ENCODE measurements at regions not wholly inside any gene's neighbourhood (a gene's known extent, or its start where the extent isn't known, plus 50 kb on each side); places are given as distances from the start of the nearest gene placed in this dataset.
A peak's percentile ranks its signal among the peaks of the same experiment; 100 is the strongest.
"Not testable (repeated sequence)": the region's sequence is repeated elsewhere in the genome, so short reads cannot be mapped to it uniquely, and the experiment has no call there.

DNA sequence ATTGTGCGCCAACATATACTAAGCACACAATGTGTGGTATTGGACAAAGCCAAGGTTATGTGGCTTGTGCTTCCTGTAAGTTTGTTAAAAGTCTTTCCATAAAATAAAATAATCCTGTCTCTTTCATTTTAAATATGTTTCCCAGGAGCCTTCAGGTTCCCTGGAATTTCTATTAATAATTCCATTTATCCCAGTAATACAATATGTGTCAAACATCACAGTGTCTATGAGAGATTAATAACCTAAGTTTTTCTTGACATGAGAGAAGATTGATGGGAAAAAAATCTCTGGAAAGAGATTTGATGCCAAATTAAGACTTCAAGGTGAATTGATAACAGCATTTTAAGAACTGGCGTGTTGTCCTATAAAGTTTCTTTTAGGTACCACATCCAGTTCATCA is 507.0 kb downstream of the TTLL7 start:
- H3K4me3 ChIP-seq (ENCODE audit: low read depth, low read length) = no peak overlapping the region
- TF ChIP-seq, protein P1, sequence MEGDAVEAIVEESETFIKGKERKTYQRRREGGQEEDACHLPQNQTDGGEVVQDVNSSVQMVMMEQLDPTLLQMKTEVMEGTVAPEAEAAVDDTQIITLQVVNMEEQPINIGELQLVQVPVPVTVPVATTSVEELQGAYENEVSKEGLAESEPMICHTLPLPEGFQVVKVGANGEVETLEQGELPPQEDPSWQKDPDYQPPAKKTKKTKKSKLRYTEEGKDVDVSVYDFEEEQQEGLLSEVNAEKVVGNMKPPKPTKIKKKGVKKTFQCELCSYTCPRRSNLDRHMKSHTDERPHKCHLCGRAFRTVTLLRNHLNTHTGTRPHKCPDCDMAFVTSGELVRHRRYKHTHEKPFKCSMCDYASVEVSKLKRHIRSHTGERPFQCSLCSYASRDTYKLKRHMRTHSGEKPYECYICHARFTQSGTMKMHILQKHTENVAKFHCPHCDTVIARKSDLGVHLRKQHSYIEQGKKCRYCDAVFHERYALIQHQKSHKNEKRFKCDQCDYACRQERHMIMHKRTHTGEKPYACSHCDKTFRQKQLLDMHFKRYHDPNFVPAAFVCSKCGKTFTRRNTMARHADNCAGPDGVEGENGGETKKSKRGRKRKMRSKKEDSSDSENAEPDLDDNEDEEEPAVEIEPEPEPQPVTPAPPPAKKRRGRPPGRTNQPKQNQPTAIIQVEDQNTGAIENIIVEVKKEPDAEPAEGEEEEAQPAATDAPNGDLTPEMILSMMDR (IDR thresholded peaks at IDR 0.05; ENCODE audit: low read depth, low read length, missing control alignments) = no peak
- no peak for DNase-seq (ENCODE audit: low read depth)

DNA sequence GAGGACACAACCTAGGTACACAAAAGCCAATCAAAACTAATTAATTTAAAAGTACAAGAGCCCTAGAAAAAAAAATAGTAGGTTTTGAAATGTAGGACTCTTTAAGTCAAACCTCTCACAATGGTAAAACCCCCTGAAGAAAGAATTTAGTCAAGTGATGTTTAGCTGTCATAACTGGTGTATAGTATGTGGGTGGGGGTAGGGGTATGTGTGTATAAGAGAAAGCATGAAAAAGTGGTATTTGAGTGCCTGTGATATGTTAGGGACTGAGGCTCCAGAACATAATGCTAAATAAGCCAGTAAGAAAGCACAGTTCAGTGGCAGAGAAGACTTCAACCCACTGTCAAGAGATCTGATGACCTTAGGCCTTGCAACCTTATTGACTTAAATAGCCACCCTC is 507.9 kb downstream of the TTLL7 start:
- TF ChIP-seq, protein P1 (IDR thresholded peaks at IDR 0.05; ENCODE audit: low read depth, low read length, missing control alignments) = no peak
- H3K4me3 ChIP-seq (ENCODE audit: low read depth, low read length) = no peak overlapping the region
- no peak for DNase-seq (ENCODE audit: low read depth)

DNA sequence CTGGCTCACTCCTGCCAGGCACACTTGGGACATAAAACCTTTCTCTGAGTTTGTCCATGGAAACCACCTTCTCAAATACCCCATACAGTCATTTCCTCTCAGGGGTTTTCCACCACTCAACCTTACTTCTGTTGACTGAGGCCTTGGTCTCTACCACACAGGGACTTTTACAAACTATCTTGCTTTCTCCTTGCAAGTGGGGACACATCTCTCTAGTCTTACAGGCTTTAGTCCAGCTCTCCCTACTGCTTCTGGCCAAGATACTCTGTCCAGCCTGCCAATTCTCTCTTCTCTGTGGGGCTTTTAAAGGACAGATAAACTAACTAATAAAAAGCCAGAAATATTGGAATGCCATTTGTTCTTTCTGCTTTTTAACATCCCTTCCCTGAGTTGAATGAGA is 510.8 kb downstream of the TTLL7 start:
- DNase-seq (ENCODE audit: low read depth) = peak; percentile 39
- not testable (repeated sequence) for H3K4me3 ChIP-seq (ENCODE audit: low read depth, low read length)

DNA sequence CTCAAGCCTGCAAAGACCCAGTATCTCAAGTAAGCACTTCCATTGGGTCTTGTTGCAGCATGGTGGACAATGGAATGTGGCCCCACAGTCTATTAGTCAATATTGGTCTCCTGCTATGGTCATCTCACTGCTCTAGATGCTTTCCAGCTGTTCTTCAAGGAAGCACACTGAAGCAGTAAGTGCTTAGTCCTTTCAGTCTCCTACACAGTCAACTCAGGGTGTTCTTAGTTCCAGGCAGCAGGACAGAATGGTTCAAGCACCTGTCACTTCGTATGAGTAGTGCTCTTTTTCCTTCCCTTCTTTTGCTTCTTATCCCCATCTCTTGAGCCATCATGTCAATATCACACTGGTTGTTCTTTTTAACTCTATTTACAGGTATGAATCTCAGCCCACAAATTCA is 511.5 kb downstream of the TTLL7 start:
- H3K4me3 ChIP-seq (ENCODE audit: low read depth, low read length) = not testable (repeated sequence)

DNA sequence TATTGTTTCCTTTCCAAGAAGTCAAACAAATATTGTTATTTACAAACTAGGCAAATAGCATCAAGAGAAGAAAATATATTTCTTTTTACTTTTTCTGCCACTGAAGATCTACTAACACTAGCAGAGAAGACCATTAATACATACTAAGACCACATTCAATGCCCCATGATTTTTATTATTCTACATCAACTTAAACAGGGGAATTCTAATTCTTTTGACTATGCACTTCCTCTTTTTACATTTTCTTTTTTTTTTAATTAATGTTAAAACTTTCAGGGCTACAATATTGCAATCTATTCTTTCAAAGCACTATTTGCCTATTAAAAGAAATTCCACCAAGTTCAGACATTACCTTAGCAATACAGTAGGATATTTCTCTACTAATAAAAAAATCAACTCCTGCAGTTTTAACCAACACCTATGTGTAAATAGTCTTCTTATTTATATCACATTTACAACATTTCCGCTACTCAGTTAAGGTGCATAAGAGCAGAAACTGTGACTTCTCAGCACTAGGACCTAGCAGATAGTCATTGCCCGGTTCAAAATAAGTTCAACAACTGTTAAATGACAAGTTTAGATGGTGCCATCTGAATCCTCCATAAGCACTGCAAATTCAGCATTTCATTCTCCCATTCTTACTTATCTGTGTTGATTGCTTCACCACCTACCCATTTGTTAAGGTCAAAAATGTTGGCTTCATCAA is 513.5 kb downstream of the TTLL7 start:
- not testable (repeated sequence) for DNase-seq (ENCODE audit: low read depth); H3K4me3 ChIP-seq (ENCODE audit: low read depth, low read length)

More for the DNA sequence above, 511.5 kb downstream of the TTLL7 start:
- not testable (repeated sequence) for DNase-seq (ENCODE audit: low read depth)

GRCh38 chr1:83481284-83481683 is 517.6 kb downstream of the TTLL7 start:
- not testable (repeated sequence) for DNase-seq (ENCODE audit: low read depth); H3K4me3 ChIP-seq (ENCODE audit: low read depth, low read length)

- DNase-seq (ENCODE audit: low read depth); H3K4me3 ChIP-seq (ENCODE audit: low read depth, low read length): not testable (repeated sequence)
These were observed 519.2 kb downstream of the TTLL7 start for GRCh38 chr1:83479591-83480239.

DNA sequence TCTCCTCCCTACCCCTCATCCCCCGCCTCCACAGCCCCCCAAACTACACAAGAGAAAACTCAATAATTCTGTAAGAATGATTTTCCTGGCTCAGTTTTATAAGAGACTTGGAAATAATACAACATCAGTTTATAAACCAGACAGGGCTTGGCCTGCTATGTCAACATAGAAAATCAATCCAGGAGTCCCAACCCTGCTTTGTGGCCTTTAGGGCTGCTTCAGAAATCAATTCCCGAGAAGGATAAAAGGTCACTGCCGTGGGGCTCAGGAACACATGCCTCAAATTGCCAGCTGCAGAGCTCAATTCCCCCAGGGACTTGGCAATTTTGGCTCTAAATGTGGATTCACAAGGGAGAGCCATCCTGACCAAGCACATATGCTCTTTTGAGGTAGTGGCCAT is 520.8 kb downstream of the TTLL7 start:
- H3K4me3 ChIP-seq (ENCODE audit: low read depth, low read length); DNase-seq (ENCODE audit: low read depth): not testable (repeated sequence)

GRCh38 chr1:83476518-83476917 is 522.4 kb downstream of the TTLL7 start:
- H3K4me3 ChIP-seq (ENCODE audit: low read depth, low read length); DNase-seq (ENCODE audit: low read depth): not testable (repeated sequence)

DNA sequence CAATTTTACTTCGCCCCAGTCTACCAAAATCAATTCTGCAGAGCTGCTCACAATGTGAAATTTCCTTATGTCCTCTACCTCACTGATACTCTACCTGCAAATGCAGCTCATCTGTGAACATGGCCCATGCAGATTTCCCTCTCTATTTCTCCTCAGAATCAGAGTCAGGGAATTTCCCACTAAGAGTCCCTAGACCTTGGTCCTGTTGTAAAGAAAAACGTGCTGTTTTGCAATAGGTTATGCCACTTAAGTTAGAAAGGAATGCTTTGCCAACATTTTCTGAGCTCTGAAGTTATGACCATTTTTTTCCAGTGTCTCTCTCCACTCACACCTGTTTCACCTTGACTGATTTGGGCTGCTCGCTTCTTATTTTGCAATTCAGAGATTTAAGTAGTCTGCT is 524.0 kb downstream of the TTLL7 start:
- DNase-seq (ENCODE audit: low read depth); H3K4me3 ChIP-seq (ENCODE audit: low read depth, low read length): not testable (repeated sequence)

GRCh38 chr1:83473986-83474385 is 524.9 kb downstream of the TTLL7 start:
- DNase-seq (ENCODE audit: low read depth); H3K4me3 ChIP-seq (ENCODE audit: low read depth, low read length): not testable (repeated sequence)

- not testable (repeated sequence) for H3K4me3 ChIP-seq (ENCODE audit: low read depth, low read length); DNase-seq (ENCODE audit: low read depth)
These were observed 526.9 kb downstream of the TTLL7 start for GRCh38 chr1:83472066-83472465.

- not testable (repeated sequence) for H3K4me3 ChIP-seq (ENCODE audit: low read depth, low read length)
These were observed 527.7 kb downstream of the TTLL7 start for GRCh38 chr1:83471272-83471671.

GRCh38 chr1:83468336-83468735 is 530.6 kb downstream of the TTLL7 start:
- not testable (repeated sequence) for H3K4me3 ChIP-seq (ENCODE audit: low read depth, low read length); DNase-seq (ENCODE audit: low read depth)

More at GRCh38 chr1:83471272-83471671, 527.7 kb downstream of the TTLL7 start:
- not testable (repeated sequence) for DNase-seq (ENCODE audit: low read depth)

DNA sequence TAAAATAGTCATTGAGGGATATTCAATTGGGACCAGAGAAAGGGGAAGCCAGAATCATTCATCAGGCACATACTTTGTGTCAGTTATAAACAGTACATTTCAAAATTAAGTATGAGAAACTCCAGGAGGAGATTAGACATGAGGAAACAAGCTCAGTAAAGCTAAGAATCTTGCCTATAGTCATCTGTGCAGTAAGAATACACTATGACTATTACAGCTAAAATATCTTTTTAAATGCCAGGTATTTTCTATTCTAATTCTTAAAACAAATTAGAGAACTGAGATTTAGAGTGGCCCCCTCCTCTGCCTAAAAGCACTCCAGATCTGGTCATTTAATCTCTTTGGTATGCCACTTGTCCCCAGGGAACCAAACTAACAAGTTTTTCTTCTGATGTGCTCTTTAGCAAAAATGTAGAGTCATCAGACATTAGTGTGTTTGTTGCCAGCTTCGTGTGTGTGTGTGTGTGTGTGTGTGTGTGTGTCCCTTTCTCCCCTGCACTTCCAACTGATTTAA is 541.1 kb downstream of the TTLL7 start:
- not testable (repeated sequence) for H3K4me3 ChIP-seq (ENCODE audit: low read depth, low read length); DNase-seq (ENCODE audit: low read depth)

DNA sequence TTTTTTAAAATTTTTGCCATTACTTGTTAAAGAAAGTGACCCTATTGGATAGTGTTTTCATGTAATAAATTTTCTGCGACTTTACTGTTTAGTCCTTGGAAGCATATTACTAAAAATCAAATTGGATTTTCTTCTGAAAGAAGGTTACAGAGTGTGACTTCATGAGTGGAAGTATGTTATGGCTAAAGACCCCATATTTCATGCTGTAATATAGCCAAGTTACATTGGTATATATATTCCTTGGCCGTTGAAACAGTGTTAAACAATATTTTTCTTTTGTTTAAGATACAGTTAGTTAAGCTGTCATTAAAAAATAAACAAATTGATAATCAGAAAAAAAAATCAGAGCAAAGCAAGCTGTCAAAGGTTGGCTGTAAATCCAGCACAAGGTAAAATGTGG is 541.7 kb downstream of the TTLL7 start:
- H3K4me3 ChIP-seq (ENCODE audit: low read depth, low read length); DNase-seq (ENCODE audit: low read depth): not testable (repeated sequence)

- DNase-seq (ENCODE audit: low read depth); H3K4me3 ChIP-seq (ENCODE audit: low read depth, low read length): not testable (repeated sequence)
These were observed 543.2 kb downstream of the TTLL7 start for GRCh38 chr1:83455753-83456152.

All from GM12864 (cell line).